ENCODE measurements at regions not wholly inside any gene's neighbourhood (a gene's known extent, or its start where the extent isn't known, plus 50 kb on each side); places are given as distances from the start of the nearest gene placed in this dataset.

DNA sequence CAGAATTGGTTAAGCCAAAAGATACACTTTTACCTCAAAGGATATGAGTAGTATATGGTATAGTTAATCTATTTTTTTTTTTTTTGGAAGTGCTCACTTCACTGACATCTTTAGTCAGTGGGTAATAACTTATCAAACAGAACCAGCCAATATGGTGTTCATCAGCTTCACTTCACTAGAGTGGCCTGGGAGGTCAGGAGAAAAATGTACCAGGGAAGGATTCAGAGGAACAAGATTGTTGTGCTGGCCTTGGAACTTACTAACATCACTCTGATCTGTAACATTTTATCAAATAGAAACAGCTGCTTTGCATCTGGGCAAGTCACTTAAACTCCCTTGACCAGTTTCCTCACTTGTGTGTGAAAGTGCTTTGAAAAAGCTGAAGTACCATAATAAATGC is 962.7 kb downstream of the BCL11A start:
- no peak overlapping the region for H3K27ac ChIP-seq
- H3K9me3 ChIP-seq: no peaks in the 10 kb centered on the region
- TF ChIP-seq, protein P1, sequence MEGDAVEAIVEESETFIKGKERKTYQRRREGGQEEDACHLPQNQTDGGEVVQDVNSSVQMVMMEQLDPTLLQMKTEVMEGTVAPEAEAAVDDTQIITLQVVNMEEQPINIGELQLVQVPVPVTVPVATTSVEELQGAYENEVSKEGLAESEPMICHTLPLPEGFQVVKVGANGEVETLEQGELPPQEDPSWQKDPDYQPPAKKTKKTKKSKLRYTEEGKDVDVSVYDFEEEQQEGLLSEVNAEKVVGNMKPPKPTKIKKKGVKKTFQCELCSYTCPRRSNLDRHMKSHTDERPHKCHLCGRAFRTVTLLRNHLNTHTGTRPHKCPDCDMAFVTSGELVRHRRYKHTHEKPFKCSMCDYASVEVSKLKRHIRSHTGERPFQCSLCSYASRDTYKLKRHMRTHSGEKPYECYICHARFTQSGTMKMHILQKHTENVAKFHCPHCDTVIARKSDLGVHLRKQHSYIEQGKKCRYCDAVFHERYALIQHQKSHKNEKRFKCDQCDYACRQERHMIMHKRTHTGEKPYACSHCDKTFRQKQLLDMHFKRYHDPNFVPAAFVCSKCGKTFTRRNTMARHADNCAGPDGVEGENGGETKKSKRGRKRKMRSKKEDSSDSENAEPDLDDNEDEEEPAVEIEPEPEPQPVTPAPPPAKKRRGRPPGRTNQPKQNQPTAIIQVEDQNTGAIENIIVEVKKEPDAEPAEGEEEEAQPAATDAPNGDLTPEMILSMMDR (IDR thresholded peaks at IDR 0.05): no peak
- intact Hi-C loops (cut with DNase I): no loop called here
- no peak for DNase-seq
- no peak overlapping the region for H3K4me3 ChIP-seq
- no peak overlapping the region for H3K9ac ChIP-seq (ENCODE audit: low read depth in 2 of 2, low read length in 2 of 2)
- H3K27me3 ChIP-seq: no peaks in the 10 kb centered on the region
- H3K36me3 ChIP-seq: no peaks in the 10 kb centered on the region
- H3K4me1 ChIP-seq: no peaks in the 10 kb centered on the region

DNA sequence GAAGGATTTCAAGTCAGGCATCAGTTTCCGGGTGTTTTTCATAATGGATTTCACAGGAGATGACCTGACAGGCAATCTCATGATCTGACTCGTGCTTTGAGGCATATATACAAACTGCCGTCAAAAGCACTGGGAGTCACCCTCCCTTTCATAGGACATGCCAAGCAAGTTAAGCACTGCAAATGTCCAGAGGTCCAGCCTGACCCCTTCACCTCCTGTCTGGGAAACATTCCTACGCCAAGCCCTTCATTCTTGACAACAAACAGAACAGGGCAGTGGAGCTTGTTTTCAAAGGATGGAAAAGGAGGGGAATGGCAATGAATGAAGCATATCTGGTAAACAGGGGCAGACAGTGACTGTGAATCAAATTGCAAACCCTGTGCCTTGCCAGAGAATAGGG is 963.6 kb downstream of the BCL11A start:
- H3K36me3 ChIP-seq: no peaks in the 10 kb centered on the region
- DNase-seq: no peak
- intact Hi-C loops (cut with DNase I): no loop called here
- H3K4me3 ChIP-seq: no peak overlapping the region
- H3K27me3 ChIP-seq: no peaks in the 10 kb centered on the region
- H3K9me3 ChIP-seq: no peaks in the 10 kb centered on the region
- no peak overlapping the region for H3K9ac ChIP-seq (ENCODE audit: low read depth in 2 of 2, low read length in 2 of 2)
- TF ChIP-seq, protein P1 (IDR thresholded peaks at IDR 0.05): no peak
- no peaks in the 10 kb centered on the region for H3K4me1 ChIP-seq
- no peak overlapping the region for H3K27ac ChIP-seq

DNA sequence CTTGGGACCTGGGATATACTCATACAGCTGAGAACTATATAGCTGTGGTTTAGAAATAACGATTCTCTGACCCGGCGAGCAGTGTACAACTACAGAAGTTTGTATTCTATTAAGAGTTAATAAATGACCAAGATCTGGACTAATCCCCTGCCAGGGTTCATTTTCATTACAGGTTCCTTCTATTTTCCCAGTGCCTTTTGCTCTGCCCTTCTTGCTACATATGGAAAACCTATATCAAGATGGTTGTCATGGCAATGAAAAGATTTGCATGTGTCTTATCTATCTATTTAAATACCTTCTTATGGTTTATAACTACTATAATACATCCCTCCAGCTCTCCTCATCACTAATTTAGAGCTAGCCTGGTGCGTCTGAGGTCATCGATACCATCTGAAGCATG is 965.2 kb downstream of the BCL11A start:
- TF ChIP-seq, protein P1 (IDR thresholded peaks at IDR 0.05): no peak
- H3K9ac ChIP-seq (ENCODE audit: low read depth in 2 of 2, low read length in 2 of 2): no peak overlapping the region
- H3K36me3 ChIP-seq: no peaks in the 10 kb centered on the region
- H3K27me3 ChIP-seq: no peaks in the 10 kb centered on the region
- H3K4me3 ChIP-seq: no peak overlapping the region
- DNase-seq: no peak
- no peaks in the 10 kb centered on the region for H3K4me1 ChIP-seq
- H3K27ac ChIP-seq: no peak overlapping the region
- no peaks in the 10 kb centered on the region for H3K9me3 ChIP-seq
- intact Hi-C loops (cut with DNase I): no loop called here

DNA sequence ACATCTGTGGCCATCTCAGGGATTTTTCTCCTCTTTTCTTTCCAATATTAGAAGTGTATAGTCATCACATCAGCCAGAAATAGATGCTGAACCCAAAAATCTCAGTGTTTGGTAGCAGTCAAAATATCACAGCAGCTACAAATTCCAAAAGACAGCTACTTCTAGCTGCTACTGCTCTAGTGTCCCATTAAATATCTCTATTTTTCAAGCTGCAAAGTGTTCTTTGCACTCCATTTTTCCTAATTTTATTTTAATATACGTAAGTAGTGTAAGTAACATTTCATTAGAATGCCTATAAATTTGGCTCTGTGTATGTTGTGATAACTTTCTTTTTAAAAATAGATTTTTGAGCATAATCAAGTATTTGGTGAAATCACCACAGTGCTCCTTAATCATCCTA is 967.3 kb downstream of the BCL11A start:
- Histone ChIP-seq H3K4me1 (no peaks in the 10 kb centered on the region), H3K36me3 (no peaks in the 10 kb centered on the region), H3K27ac (no peak overlapping the region), H3K27me3 (no peaks in the 10 kb centered on the region), H3K9me3 (no peaks in the 10 kb centered on the region), H3K4me3 (no peak overlapping the region), H3K9ac (ENCODE audit: low read depth in 2 of 2, low read length in 2 of 2) (no peak overlapping the region)
- intact Hi-C loops (cut with DNase I): no loop called here
- DNase-seq: no peak
- TF ChIP-seq, protein P1 (IDR thresholded peaks at IDR 0.05): no peak

DNA sequence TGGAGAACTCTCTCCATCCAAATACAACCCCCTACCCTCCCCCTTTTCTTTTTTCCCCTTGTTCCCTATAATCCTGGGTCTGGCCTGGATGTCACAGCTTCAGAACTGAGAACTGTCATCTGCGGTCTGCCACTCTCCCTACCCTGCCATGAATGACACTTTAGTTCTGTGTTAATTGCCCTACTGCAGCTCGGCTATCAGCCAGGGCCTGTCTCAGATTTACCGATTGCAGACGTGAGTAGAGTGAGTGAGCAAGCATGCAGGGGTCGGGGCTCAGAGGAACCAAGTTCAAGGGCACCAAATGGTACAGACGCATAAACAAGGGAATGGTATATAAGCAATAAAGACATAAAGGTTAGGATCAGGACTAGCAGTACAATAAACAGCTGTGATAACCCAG is 967.8 kb downstream of the BCL11A start:
- H3K4me3 ChIP-seq: no peak overlapping the region
- no peaks in the 10 kb centered on the region for H3K36me3 ChIP-seq
- H3K9me3 ChIP-seq: no peaks in the 10 kb centered on the region
- no peak for DNase-seq
- no peaks in the 10 kb centered on the region for H3K4me1 ChIP-seq
- H3K9ac ChIP-seq (ENCODE audit: low read depth in 2 of 2, low read length in 2 of 2): no peak overlapping the region
- intact Hi-C loops (cut with DNase I): no loop called here
- H3K27ac ChIP-seq: no peak overlapping the region
- TF ChIP-seq, protein P1 (IDR thresholded peaks at IDR 0.05): no peak
- H3K27me3 ChIP-seq: no peaks in the 10 kb centered on the region

DNA sequence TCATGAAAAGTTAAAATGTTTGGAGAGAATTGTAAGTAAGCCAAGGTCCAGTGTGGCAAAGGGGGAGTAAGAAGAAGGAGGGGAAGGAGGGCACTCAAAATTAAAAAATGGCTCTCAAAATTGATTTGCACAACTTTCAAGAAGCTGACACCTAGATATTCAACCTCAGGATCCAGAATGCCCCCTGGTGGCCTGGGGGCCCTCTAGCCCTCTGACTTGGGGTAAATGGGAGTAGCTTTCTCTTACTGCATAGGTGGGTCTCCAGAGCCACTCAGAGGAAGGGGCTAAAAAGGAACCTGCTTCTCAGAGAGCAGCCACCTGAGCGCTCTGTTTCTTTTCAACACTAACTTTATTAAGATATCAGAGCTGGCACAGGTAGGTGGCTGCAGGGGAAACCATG is 968.5 kb downstream of the BCL11A start:
- Histone ChIP-seq H3K4me1 (no peaks in the 10 kb centered on the region), H3K4me3 (no peak overlapping the region), H3K27ac (no peak overlapping the region), H3K36me3 (no peaks in the 10 kb centered on the region), H3K9me3 (no peaks in the 10 kb centered on the region), H3K27me3 (no peaks in the 10 kb centered on the region), H3K9ac (ENCODE audit: low read depth in 2 of 2, low read length in 2 of 2) (no peak overlapping the region)
- TF ChIP-seq, protein P1 (IDR thresholded peaks at IDR 0.05): no peak
- intact Hi-C loops (cut with DNase I): no loop called here
- DNase-seq: no peak
